M059J (cell line): ENCODE measurements at regions not wholly inside any gene's neighbourhood (a gene's known extent, or its start where the extent isn't known, plus 50 kb on each side); places are given as distances from the start of the nearest gene placed in this dataset.
"Not testable (repeated sequence)": the region's sequence is repeated elsewhere in the genome, so short reads cannot be mapped to it uniquely, and the experiment has no call there.

Experiments used
- DNase-seq: peaks from one replicate; pipeline ENCODE4 v3.0.0-alpha.2; 2012; ENCODE audit warnings: low read depth

DNA sequence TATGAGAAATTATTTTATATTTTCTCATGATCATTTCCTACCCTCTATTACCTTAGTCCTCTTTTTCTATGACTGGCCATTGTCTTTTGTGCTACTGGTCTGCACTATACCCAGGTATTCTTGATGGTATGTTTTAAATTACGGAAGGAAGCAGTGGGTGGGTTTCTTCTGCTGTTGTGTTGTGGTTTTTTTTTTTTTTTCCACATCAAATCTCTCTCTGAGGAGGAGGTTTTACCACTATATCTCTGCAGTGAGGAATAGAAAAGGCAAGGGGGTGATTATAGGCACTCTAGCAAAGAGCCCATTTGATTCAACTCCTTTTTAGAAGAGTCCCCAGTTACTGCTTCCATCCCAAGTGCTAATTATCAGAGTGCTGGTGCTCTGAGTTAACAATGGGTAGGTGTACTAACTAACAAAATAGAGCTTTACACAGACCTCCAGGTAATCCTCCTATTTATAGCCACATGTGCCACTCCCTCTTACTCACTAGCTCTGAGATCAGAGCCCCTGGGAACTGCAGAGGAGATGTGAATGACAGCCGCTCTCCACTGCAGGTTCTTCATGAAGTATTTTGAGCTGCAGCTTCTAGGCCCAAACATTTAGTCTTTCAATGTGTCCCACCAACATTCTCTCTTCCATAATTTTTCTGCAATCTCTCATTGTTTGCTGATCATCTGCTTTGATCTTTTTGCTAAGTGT, 301.6 kb upstream of the GULP1 start:
- DNase-seq = no peak

DNA sequence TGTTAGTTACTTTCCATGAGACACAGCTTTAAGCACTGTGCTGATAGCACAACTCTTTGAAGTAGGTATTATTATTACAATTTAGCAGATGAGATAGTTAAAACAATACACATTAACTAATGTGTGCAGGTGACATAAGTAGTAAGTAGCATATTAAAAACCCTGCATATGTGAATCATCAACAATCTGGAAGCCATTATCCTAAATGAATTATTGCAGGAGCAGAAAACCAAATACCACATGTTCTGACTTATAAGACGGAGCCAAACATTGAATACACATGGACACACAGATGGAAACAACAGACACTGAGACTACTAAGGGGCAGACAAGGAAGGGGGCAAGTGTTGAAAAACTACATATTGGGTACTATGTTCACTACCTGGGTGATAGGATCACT, 300.3 kb upstream of the GULP1 start:
- no peak for DNase-seq

DNA sequence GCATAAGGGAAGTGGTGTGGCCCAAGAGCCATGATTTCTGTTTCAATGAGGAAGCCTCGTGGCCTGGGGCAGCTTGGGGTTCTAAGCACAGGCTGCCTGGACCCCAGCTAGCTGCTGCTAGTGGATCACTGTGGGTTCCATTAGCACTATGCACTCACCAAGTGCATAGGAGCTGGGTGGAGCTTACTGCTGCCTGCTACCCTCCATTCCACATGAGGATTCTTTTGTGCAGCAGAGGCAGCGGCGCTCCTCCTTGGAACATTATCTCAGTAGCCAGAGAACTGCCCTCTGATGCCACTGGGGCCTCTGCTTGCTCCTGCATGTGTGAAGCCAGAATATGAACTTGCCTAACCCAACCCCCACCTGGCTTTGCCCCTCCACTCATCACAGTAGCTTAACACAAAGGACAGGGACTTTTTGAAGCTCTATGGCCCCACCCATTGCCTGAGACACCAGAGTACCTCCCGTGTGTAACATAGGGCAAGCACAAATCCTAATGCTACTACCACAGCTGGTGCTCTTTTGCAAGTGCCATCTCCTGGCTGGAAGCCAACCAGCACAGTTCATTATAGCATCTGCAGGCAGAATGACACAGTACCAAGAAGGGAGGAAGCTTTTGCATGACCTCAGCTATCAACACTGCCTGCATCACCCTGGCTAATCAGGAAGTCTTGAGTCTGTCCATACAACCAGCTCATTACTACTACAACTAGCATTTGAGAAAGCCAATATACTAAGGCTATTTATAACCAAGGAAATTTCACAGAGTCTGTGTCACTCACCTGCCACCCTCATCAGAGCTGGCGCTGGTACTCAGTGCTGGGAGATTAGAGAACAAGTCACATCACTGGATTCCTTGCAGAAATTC, 297.0 kb upstream of the GULP1 start:
- peak; percentile 24 for DNase-seq

DNA sequence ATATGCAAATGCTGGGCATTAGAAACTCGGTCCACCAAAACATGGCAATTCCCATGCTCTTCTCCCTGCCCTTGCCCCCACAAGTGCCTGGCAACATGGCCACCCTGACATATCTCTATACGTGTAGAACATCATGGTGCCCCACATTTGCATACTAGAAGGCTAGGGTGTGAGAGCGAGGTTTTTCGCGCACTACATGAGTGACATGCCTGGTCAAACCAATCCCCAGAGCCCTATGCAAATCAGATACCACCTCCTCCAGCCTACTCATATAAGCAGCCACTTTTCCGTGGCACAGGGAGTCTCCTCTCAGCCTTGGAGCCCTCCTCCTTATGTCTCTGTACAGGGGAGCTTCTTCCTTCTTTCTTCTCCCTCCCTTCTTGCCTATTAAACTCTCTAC, 296.1 kb upstream of the GULP1 start:
- no peak for DNase-seq

DNA sequence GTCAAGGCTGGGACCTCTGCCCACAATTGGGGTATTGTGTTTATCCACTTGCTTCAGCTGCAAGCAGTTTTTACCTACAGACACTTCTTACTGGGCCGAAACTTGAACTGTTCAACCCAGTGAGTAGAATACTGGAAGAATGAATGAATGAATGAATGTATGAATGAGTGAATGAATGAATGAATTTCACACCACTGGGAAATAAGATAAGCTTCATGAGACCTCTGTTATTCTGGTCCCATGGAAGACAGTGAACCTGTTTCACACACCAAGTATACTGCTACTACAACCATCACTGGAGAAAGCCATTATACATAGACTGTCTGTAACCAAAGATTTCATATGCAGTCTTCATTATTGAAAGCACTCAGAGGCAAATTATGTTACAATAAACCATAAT, 295.0 kb upstream of the GULP1 start:
- no peak for DNase-seq

DNA sequence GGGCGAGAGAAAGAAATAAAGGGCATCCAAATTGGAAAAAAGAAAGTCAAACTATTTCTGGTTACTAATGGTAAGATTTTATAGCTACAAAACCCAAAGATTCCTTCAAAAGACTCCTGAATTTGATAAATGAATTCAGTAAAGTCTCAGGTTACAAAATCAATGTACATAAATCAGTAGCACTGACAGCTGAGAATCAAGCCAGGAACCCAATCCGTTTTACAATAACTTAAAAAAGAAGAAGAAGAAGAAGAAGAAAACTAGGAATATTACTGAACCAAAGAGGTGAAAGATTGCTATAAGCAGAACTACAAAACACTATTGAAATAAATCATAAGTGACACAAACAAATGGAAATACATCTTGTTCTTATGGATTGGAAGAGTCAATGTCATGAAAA, 291.5 kb upstream of the GULP1 start:
- DNase-seq = no peak

DNA sequence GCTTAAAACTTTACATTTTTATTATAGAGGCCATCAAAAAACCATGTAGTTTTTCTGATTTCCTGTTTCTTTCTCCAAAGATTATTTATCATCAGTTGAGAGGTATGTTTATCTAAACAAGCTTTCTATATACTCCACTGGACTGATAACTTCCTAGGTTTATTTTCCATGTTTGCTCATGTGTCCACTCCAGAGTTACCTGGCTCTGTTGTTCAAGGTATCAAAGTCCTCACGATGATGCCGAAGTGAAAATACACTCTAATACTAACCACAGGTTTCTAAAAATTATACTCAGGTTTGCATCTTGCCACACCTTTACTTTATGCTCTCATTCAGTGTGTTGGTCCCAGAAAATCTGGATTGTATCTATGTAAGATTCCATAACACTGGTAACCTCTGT, 287.9 kb upstream of the GULP1 start:
- DNase-seq = no peak

DNA sequence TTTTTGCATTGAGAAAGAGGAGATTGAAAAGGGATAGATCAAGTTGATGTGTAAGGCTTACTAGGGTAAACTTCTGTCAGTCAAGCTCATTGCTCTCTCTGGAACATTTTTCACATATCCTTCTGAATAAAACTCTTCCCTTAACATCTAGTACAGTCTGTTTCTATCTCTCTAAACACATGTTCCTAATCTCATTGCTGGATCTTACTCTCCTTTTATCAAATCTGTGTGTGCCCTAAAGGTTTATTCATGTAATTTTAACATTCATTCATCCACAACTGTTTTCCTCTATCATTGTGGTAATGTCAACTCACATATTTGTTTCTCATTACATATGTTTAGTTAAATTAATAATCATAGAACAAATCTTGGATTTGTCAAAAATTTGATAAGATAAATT, 277.9 kb upstream of the GULP1 start:
- DNase-seq = no peak

DNA sequence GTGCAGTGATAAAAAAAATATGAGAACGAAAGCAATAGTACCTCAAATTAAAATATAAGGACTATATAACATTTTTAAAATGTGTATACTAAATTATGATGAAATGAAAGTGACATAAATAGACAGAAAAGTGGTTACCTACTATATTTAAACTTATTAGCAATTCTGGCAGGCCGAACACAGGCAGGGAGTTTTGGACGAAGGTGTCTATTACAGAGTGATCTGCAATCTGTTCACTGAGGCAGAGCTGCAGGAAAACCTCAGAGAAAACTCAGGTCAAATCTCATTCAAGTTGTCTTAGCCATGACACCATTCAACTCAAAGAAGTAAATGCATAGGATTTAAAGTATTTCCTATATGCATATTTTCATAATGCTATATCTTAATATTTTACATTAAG, 274.8 kb upstream of the GULP1 start:
- DNase-seq = no peak

DNA sequence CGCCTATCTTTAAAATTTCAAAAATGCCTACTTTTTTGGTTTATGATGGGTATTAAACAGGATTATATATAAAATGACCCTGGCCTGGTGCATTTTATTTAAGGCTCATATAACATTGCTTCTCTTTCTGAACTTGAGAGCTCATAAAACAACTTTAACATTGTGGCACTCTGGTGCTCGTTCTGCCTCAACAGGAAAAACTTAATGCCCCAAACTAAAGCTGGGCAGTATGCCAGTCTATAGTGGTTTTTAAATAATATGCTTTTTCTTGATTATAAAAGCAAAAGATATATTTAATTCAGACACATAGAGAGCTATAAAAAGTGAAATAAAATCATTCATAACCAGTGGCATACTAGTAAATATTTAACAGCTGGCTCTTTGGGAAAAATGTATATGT, 269.3 kb upstream of the GULP1 start:
- DNase-seq = no peak

DNA sequence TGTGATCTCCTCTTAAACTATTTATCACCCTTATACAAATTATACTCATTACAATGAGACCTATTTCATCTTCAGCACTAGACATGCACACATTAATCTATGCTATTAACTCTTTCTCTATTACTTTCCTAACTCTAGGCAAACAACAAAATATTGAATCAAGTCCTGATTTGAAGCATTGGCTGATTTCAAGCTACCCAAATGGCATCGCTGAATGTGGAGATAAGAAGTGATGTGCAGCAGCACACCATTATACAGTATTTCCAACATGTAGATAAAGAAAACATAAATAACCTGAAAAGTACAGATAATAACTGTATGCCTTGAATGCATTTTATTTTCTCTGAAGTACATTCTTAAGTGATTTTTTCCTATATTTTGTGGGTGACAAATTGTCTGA, 268.6 kb upstream of the GULP1 start:
- no peak for DNase-seq

DNA sequence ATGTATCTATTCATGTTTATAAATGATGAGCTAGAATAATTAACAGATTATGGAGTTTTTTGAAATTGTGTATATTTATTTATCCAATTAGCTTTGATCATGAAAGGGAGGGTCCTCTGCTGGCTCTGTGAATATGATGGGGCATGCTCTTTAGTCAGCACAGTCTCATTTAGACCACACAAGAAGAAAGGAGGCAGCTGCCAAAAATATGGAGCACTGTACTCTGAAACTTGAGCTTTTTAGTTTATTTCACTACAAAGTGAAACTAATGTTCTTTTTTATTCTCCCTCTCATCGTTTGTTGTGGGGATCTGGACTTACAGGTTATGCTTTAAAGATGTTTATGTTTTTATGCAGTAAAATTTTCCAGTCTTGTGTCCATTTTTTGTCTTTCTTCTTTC, 266.9 kb upstream of the GULP1 start:
- DNase-seq = peak; percentile 6

DNA sequence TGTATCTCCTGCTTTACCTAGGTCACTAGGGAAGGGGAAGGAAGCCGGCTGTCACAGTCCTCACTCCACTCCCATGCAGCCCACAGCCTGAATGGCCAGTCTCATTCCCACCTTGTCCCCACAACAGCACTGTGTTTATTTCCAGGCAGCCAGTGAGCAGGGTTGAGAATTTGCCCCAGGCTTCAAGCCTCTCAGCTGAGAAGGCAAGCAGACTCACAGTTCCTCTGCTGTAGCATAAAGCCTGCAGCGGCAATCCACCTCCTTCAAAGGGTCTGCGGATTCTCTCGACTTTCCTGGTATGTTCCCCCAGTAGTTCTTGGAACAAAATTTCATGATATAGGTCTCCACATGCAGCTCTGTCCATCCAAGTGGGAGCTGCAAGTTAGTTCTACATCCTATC, 262.9 kb upstream of the GULP1 start:
- no peak for DNase-seq

DNA sequence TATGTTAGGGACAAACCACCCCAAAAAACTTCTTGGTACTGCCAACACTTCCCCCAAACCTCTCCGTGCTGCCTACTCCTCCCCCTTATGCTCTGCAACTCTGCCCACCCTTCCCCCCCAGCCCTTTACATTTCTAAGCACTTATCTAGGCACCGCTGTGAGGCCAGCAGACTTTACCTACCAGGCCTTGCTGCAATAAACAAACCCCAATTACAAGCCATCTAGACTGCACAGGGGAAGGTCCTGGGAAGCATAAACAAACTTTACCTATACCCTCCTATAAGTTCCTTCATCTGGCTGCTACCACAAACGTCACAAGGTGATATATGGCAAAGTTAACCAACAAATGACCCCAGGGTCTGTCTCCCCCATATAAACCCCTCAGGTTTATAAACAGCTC, 259.4 kb upstream of the GULP1 start:
- DNase-seq = no peak

DNA sequence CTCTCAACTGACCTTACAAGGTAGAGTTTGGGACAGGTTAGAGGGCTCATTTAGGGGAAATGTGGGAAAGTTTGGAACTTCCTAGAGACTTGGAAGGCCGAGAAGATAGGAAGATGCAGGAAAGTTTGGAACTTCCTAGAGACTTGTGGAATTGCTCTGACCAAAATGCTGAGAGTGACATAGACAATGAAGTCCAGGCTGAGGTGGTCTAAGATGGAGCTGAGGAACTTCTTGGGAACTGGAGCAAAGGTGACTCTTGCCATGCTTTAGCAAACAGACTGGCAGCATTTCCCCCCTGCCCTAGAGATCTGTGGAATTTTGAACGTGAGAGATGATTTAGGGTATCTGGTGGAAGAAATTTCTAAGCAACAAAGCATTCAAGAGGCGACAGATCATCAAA, 258.9 kb upstream of the GULP1 start:
- DNase-seq = no peak

DNA sequence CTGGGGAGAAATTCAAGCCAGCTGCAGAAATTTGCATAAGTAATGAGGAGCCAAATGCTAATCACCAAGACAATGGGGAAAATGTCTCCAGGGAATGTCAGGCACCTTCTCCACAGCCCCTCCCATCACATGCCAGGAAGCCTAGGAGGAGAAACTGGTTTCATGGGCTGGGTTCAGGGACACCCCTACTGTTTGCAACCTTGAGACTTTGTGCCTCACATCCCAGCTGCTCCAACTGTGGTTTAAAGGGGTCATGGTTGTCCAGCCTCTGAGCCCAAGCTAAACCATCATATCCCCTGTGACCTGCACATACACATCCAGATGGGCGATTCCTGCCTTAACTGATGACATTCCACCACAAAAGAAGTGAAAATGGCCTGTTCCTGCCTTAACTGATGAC, 258.4 kb upstream of the GULP1 start:
- DNase-seq = not testable (repeated sequence)

DNA sequence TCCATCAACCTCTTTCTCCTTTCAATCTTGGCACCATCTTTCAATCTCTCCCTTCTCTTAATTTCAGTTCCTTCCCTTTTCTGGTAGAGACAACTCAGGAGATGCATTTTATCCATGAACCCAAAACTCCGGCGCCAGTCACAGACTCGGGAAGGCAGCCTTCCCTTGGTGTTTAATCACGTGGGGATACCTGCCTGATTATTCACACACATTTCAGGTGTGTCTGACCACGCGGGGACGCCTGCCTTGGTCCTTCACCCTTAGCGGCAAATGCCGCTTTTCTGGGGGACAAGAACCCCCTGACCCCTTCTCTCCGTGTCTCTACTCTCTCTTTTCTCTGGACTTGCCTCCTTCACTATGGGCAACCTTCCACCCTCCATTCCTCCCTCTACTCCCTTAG, 257.6 kb upstream of the GULP1 start:
- DNase-seq = not testable (repeated sequence)

DNA sequence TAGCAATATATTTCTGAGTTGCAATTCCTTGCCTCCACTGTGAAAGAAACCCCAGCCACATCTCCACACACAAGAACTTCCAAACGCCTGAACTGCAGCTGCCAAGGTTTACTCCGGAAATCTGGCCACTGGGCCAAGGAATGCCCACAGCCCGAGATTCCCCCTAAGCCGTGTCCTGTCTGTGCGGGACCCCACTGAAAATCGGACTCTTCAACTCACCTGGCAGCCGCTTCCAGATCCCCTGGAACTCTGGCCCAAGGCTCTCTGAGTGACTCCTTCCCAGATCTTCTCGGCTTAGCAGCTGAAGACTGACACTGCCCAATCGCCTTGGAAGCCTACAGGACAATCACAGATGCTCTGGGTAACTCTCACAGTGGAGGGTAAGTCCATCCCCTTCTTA, 256.3 kb upstream of the GULP1 start:
- not testable (repeated sequence) for DNase-seq

DNA sequence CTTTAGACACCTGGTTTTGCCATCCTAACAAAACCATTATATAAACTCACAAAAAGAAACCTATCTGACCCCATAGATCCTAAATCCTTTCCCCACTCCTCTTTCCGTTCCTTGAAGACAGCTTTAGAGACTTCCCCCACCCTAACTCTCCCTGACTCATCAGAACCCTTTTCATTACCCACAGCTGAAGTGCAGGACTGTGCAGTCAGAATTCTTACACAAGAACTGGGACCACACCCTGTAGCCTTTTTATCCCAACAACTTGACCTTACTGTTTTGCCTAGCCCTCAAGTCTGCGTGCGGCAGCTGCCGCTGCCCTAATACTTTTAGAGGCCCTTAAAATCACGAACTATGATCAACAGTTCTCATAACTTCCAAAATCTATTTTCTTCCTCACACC, 254.9 kb upstream of the GULP1 start:
- DNase-seq = not testable (repeated sequence)

DNA sequence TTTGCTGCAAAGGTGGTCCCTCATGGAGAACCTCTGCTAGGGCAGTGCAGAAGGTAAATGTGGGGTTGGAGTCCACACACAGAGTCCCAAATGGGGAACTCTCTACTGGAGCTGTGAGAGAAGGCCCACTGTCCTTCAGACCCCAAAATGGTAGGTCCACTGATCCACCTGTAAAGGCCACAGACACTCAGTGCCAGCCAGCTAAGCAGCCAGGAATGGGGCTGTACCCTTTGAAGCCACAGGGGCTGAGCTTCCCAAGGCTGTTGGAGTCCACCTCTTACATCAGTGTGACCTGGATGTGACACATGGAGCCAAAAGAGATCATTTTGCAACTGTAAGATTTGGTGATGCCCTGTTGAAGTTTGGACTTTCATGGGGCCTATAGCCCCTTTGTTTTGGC, 252.4 kb upstream of the GULP1 start:
- peak; percentile 12 for DNase-seq

DNA sequence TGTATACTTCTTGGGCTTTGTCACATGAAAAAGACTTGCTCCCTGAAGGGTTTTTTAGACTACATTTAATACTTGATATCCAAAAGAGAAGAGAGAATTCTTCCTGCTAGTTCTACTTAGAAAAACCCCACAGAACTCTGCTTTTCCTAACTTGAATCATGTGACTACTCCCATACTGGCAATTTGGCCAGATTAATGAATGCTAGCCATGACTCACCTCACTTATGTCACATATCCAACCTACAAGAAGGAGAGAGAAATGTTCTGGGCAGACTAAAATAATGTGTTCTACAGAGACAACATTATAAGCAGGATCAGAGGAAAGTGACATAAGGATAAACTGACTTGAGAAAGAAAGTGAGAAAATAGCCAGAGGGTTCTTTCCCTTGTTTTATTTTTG, 249.3 kb upstream of the GULP1 start:
- peak; percentile 71 for DNase-seq

DNA sequence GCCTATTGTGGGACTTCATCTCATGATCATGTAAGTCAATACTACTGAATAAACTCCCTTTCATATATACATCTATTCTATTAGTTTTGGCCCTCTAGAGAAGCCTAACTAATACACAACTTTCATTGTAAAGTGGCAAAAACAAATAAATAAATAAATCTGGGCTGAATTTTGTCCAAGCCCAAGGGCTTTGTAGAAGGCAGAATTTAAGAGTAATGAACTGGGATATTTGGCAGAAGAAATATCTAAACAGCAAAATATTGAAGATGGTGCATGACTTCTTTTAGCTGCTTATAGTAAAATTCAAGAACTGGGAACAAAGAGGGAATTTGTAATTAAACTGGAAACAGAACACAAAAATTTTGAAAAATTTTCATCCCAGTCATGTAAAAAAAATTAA, 246.7 kb upstream of the GULP1 start:
- DNase-seq = no peak

DNA sequence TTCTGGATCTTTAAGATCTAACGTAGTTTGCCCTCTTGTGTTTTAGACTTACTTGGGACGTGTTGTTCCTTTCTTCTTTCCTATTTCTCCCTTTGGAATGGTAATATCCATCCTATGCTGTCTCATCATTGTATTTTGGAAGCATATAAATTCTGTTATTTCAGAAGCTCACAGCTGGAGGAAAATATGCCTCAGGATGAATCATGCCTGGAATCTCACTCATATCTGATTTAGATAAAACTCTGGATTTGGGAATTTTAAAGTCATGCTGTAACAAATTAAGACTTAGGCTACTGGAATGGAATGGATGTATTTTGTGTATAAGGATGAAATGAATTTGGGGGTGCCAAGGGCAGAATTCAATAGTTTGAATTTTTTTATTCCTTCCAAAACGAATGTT, 245.2 kb upstream of the GULP1 start:
- peak; percentile 10 for DNase-seq

DNA sequence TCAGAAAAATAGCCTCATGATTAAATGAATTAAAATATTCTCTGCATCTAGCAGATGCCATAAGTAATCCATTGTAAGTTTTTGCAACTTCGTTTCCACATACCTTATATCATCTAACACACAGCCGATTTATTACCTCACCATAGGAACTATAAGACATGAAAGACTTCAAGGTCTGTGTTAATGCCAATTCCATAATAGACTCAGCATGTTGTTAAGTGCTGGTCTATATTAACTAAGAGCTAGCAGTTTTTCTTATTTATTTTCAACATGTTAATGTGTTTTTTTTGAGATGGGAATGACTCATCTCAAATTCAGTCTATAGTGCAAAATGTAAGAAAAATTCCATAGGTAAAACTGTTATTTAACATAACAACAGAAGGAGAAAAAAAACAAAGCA, 243.9 kb upstream of the GULP1 start:
- no peak for DNase-seq
